ENCODE measurements at regions not wholly inside any gene's neighbourhood (a gene's known extent, or its start where the extent isn't known, plus 50 kb on each side); places are given as distances from the start of the nearest gene placed in this dataset.

GRCh38 chr2:136185981-136186776 is 68.2 kb upstream of the CXCR4 start:
- no peak for DNase-seq (ENCODE audit: low read depth in 2 of 2)

- no peak for DNase-seq (ENCODE audit: low read depth in 2 of 2)
These were observed 65.1 kb upstream of the CXCR4 start for GRCh38 chr2:136183097-136183496.

- no peak for DNase-seq (ENCODE audit: low read depth in 2 of 2)
These were observed 64.4 kb upstream of the CXCR4 start for GRCh38 chr2:136182315-136182714.

GRCh38 chr2:136179602-136179975 is 61.6 kb upstream of the CXCR4 start:
- DNase-seq (ENCODE audit: low read depth in 2 of 2), result no peak

GRCh38 chr2:136178941-136179601 is 61.1 kb upstream of the CXCR4 start:
- no peak for DNase-seq (ENCODE audit: low read depth in 2 of 2)

GRCh38 chr2:136175868-136176267 is 57.9 kb upstream of the CXCR4 start:
- no peak for DNase-seq (ENCODE audit: low read depth in 2 of 2)

- no peak for DNase-seq (ENCODE audit: low read depth in 2 of 2)
These were observed 57.5 kb upstream of the CXCR4 start for GRCh38 chr2:136175466-136175865.

- no peak for DNase-seq (ENCODE audit: low read depth in 2 of 2)
These were observed 55.2 kb upstream of the CXCR4 start for GRCh38 chr2:136173126-136173525.

GRCh38 chr2:136171223-136171622 is 53.3 kb upstream of the CXCR4 start:
- DNase-seq (ENCODE audit: low read depth in 2 of 2), result no peak

- DNase-seq (ENCODE audit: low read depth in 2 of 2), result no peak
These were observed 50.8 kb upstream of the CXCR4 start for GRCh38 chr2:136168720-136169119.

GRCh38 chr2:136167721-136168475 is 49.9 kb upstream of the CXCR4 start:
- no peak for DNase-seq (ENCODE audit: low read depth in 2 of 2)
